ENCODE measurements at regions not wholly inside any gene's neighbourhood (a gene's known extent, or its start where the extent isn't known, plus 50 kb on each side); places are given as distances from the start of the nearest gene placed in this dataset.
A peak's percentile ranks its signal among the peaks of the same experiment; 100 is the strongest.
"Not testable (repeated sequence)": the region's sequence is repeated elsewhere in the genome, so short reads cannot be mapped to it uniquely, and the experiment has no call there.

DNA sequence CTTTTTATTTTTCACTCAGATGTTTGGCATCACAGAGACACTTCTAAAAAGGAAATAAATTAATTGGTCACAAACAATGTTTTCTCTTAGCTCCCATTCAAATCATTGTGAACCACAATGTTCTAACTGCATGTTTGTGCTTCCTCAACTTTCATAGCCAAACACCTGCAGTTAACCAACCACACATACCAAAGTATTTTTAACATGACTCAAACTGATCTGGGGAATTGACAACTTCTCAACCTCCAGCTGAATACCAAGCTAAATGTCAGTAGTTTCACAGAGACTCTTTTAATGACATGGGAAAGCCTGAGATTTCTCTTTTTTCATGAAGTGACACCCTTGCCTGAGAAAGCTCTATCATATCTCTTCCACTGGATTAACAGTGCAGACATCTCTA lies 217.9 kb upstream of the MME start:
- no peaks in the 10 kb centered on the region for H3K4me1 ChIP-seq
- TF ChIP-seq, protein P1, sequence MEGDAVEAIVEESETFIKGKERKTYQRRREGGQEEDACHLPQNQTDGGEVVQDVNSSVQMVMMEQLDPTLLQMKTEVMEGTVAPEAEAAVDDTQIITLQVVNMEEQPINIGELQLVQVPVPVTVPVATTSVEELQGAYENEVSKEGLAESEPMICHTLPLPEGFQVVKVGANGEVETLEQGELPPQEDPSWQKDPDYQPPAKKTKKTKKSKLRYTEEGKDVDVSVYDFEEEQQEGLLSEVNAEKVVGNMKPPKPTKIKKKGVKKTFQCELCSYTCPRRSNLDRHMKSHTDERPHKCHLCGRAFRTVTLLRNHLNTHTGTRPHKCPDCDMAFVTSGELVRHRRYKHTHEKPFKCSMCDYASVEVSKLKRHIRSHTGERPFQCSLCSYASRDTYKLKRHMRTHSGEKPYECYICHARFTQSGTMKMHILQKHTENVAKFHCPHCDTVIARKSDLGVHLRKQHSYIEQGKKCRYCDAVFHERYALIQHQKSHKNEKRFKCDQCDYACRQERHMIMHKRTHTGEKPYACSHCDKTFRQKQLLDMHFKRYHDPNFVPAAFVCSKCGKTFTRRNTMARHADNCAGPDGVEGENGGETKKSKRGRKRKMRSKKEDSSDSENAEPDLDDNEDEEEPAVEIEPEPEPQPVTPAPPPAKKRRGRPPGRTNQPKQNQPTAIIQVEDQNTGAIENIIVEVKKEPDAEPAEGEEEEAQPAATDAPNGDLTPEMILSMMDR (IDR thresholded peaks at IDR 0.05) = no peak
- intact Hi-C loops (cut with DNase I) = no loop called here
- no peaks in the 10 kb centered on the region for H3K36me3 ChIP-seq
- DNase-seq (no peak), ATAC-seq (peak in 4 of 8 donors; percentile 24 to 55 (median 42))
- peak overlapping the region in 1 of 10 donors; percentile 37 for H3K27ac ChIP-seq
- no peaks in the 10 kb centered on the region for H3K27me3 ChIP-seq
- peaks cover 0 to 7% (median 0%) of the 10 kb centered on the region in 11 donors for H3K9me3 ChIP-seq
- no peak overlapping the region for H3K4me3 ChIP-seq

DNA sequence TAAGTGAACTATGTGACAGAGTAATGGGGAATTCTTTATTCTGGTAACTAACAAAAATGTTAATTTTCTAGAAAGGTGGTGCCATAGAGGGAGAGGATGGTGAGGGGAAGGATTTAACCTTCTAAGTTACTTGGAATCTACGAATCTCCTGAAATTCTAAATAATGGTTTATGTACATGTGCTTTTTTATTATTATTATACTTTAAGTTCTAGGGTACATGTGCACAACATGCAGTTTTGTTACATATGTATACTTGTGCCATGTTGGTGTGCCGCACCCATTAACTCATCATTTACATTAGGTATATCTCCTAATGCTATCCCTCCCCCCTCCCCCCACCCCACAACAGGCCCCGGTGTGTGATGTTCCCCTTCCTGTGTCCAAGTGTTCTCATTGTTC lies 227.1 kb upstream of the MME start:
- H3K9me3 ChIP-seq; H3K27me3 ChIP-seq; H3K36me3 ChIP-seq; ATAC-seq; H3K4me3 ChIP-seq; intact Hi-C loops (cut with DNase I); H3K27ac ChIP-seq; H3K4me1 ChIP-seq; DNase-seq: not testable (repeated sequence)
- 83 to 84% methylated on average over 3 of the region's 3 CpGs for WGBS, 2 donors

DNA sequence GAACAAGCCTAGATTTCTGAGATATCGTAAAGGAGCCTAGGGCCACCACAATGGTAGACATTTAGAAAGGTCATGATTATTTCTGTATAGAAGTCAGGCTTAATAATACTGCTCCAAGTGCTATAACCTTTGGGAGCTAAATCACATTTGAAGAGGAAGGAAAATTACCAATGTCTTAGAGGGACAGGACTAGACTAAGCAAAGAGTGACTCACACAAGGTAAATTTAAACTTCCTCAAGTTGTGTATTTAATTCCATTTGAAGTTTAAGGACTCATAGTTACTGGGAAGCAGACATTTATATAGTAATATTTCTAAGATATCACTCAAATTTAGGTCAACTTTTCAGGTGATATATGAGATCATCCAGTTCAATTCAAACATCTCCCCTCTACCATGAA lies 227.6 kb upstream of the MME start:
- Histone ChIP-seq H3K4me1 (no peaks in the 10 kb centered on the region), H3K36me3 (no peaks in the 10 kb centered on the region), H3K4me3 (no peak overlapping the region), H3K27ac (no peak overlapping the region), H3K27me3 (no peaks in the 10 kb centered on the region), H3K9me3 (peaks cover 0 to 3% (median 0%) of the 10 kb centered on the region in 11 donors)
- intact Hi-C loops (cut with DNase I) = no loop called here
- 98 to 100% methylated on average over 1 of the region's 1 CpG for WGBS, 2 donors
- ATAC-seq (no peak), DNase-seq (no peak)
- TF ChIP-seq, protein P1 (IDR thresholded peaks at IDR 0.05) = no peak

DNA sequence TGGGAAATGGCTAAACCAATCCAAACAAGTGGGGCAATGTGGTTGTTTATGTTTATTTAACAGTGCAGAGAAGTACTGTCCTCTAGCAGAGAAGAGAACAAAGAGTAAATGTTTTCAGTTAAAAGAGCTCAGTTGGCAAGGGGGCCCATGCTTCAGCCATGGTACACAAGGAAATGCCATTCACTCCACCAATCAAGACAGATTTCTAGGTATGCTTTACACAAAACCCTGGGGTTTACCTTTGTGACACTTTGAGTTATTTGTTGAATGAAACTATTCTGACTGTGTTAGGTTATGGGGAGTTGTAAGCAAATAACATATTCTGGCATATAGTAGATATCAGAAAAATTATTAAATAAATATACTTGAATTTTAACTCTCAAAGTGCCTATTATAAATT lies 228.5 kb upstream of the MME start:
- H3K27ac ChIP-seq = no peak overlapping the region
- intact Hi-C loops (cut with DNase I) = no loop called here
- TF ChIP-seq, protein P1 (IDR thresholded peaks at IDR 0.05) = no peak
- H3K36me3 ChIP-seq = no peaks in the 10 kb centered on the region
- no peak for DNase-seq
- H3K4me1 ChIP-seq = no peaks in the 10 kb centered on the region
- peaks cover 0 to 3% (median 0%) of the 10 kb centered on the region in 11 donors for H3K9me3 ChIP-seq
- ATAC-seq = no peak
- H3K4me3 ChIP-seq = no peak overlapping the region
- no peaks in the 10 kb centered on the region for H3K27me3 ChIP-seq

DNA sequence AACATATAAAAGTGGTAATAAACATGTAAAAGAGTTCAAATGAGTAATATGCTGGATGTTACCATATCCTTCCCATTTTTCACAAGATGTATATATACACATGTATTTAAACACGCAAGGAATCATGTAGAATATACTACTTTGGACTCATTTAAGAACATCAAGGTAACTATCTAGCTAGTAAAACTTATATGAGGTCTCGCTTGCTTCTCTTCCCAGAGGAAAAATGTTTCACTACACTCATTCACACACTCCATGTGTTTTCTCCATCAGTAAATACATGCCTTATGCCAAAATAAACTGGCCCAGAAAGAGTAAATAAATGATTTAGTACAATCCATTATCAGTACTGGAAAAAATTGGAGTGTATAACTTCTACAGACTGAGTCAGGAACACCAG lies 229.2 kb upstream of the MME start:
- TF ChIP-seq, protein P1 (IDR thresholded peaks at IDR 0.05) = no peak
- Histone ChIP-seq H3K9me3 (no peaks in the 10 kb centered on the region), H3K27me3 (no peaks in the 10 kb centered on the region), H3K36me3 (no peaks in the 10 kb centered on the region), H3K27ac (no peak overlapping the region), H3K4me3 (no peak overlapping the region), H3K4me1 (no peaks in the 10 kb centered on the region)
- 82 to 94% methylated on average over 2 of the region's 2 CpGs for WGBS, 2 donors
- intact Hi-C loops (cut with DNase I) = no loop called here
- DNase-seq (no peak), ATAC-seq (no peak)
